GM23248 (cell line): ENCODE measurements at regions not wholly inside any gene's neighbourhood (a gene's known extent, or its start where the extent isn't known, plus 50 kb on each side); places are given as distances from the start of the nearest gene placed in this dataset.
A peak's percentile ranks its signal among the peaks of the same experiment; 100 is the strongest.

Experiments
- DNase-seq: peaks from one replicate; pipeline ENCODE4 v3.0.0-alpha.2; 2015
- H2AFZ ChIP-seq: fragments of 200-600 bp; sonication (generic); 2 replicates; pipeline ENCODE4 v1.6.1; 2016; ENCODE audit warnings: antibody characterized with exemption
- H3F3A ChIP-seq: fragments of 200-600 bp; sonication (generic); 2 replicates; pipeline ENCODE4 v1.6.1; 2016; ENCODE audit warnings: mild to moderate bottlenecking, antibody characterized with exemption, mixed run types; ENCODE audit not compliant: insufficient read depth
- H3K27ac ChIP-seq: fragments of 200-600 bp; sonication (generic); 2 replicates; pipeline ENCODE4 v1.5.1; 2016; ENCODE audit warnings: mild to moderate bottlenecking
- H3K27me3 ChIP-seq: fragments of 200-600 bp; sonication (generic); replicated peaks from 2 replicates; pipeline ENCODE4 v1.6.1; 2016; ENCODE audit warnings: mild to moderate bottlenecking; ENCODE audit not compliant: insufficient read depth
- H3K36me3 ChIP-seq: fragments of 200-600 bp; sonication (generic); 2 replicates; pipeline ENCODE4 v1.6.1; 2016; ENCODE audit warnings: low read depth, mild to moderate bottlenecking
- H3K4me1 ChIP-seq: fragments of 200-600 bp; sonication (generic); 2 replicates; pipeline ENCODE4 v1.6.1; 2016; ENCODE audit warnings: mild to moderate bottlenecking; ENCODE audit not compliant: insufficient read depth
- H3K4me2 ChIP-seq: fragments of 200-600 bp; sonication (generic); one replicate; pipeline ENCODE4 v1.6.1; 2016; ENCODE audit warnings: mild to moderate bottlenecking; ENCODE audit not compliant: unreplicated experiment
- H3K4me3 ChIP-seq: fragments of 200-600 bp; sonication (generic); 2 replicates; pipeline ENCODE4 v1.5.1; 2016; ENCODE audit warnings: mild to moderate bottlenecking
- H3K79me2 ChIP-seq: fragments of 200-600 bp; sonication (generic); 2 replicates; pipeline ENCODE4 v1.6.1; 2016; ENCODE audit warnings: mild to moderate bottlenecking; ENCODE audit not compliant: insufficient read depth
- H3K9ac ChIP-seq: fragments of 200-600 bp; sonication (generic); 2 replicates; pipeline ENCODE4 v1.6.1; 2016; ENCODE audit warnings: mild to moderate bottlenecking
- H3K9me2 ChIP-seq: fragments of 200-600 bp; sonication (generic); 2 replicates; pipeline ENCODE4 v1.6.1; 2016; ENCODE audit warnings: mixed run types, mild to moderate bottlenecking, moderate library complexity; ENCODE audit not compliant: insufficient read depth
- H3K9me3 ChIP-seq: fragments of 200-600 bp; sonication (generic); one replicate; pipeline ENCODE4 v1.6.1; 2017; ENCODE audit warnings: low read depth
- H4K20me1 ChIP-seq: fragments of 200-600 bp; sonication (generic); 2 replicates; pipeline ENCODE4 v1.6.0; 2016; ENCODE audit not compliant: insufficient read depth
- EZH2 ChIP-seq: fragments of 200-600 bp; sonication (generic); IDR thresholded peaks from 2 replicates; pipeline ENCODE4 v1.6.1; 2018; ENCODE audit warnings: antibody characterized with exemption, mild to moderate bottlenecking; ENCODE audit not compliant: insufficient read depth, poor library complexity, severe bottlenecking
- EZH2phosphoT487 ChIP-seq: fragments of 200-600 bp; sonication (generic); IDR thresholded peaks from 2 replicates; pipeline ENCODE4 v1.6.1; 2018; ENCODE audit warnings: antibody characterized with exemption, moderate library complexity, mild to moderate bottlenecking, low read depth; ENCODE audit not compliant: insufficient read depth
- WGBS, 2 experiments: methylation state at CpG; one replicate each; pipeline ENCODE4 v1.1.6; 2015 to 2017; ENCODE audit warnings: low lambda C conversion rate in 2 of 2, low coverage in 1 of 2; ENCODE audit errors: missing lambda C conversion rate in 2 of 2; 5-methylcytosine and 5-hydroxymethylcytosine counted together
- in situ Hi-C: fragments of 300-500 bp; cut with MboI; formaldehyde crosslinking; loops from 2 replicates; pipeline ENCODE4 v1.15.0; 2020

- H3K27me3 ChIP-seq: no peaks in the 10 kb centered on the region
- no peaks in the 10 kb centered on the region for H3K4me1 ChIP-seq
- H3K4me3 ChIP-seq: no peak overlapping the region
- H2AFZ ChIP-seq: no peak overlapping the region
- no peak overlapping the region for H3K4me2 ChIP-seq
- no peaks in the 10 kb centered on the region for H4K20me1 ChIP-seq
- in situ Hi-C loops: no loop called here
- 95 to 96% methylated on average over 5 of the region's 5 CpGs for WGBS, 2 experiments
- no peak for DNase-seq
- no peaks in the 10 kb centered on the region for H3K9me2 ChIP-seq
- H3K9me3 ChIP-seq: no peaks in the 10 kb centered on the region
- no peak overlapping the region for H3K27ac ChIP-seq
- no peaks in the 10 kb centered on the region for H3F3A ChIP-seq
- no peaks in the 10 kb centered on the region for H3K36me3 ChIP-seq
- TF ChIP-seq EZH2phosphoT487 (no peak), EZH2 (no peak)
- no peak overlapping the region for H3K9ac ChIP-seq
- H3K79me2 ChIP-seq: no peaks in the 10 kb centered on the region
These were observed 66.5 kb downstream of the HMHB1 start for GRCh38 chr5:143878430-143878829.

- H2AFZ ChIP-seq: no peak overlapping the region
- H3K9me3 ChIP-seq: no peaks in the 10 kb centered on the region
- in situ Hi-C loops: no loop called here
- H3K36me3 ChIP-seq: no peaks in the 10 kb centered on the region
- no peaks in the 10 kb centered on the region for H3K4me1 ChIP-seq
- no peak overlapping the region for H3K4me2 ChIP-seq
- no peak for DNase-seq
- TF ChIP-seq EZH2phosphoT487: no peak
- TF ChIP-seq EZH2: no peak
- no peaks in the 10 kb centered on the region for H3K79me2 ChIP-seq
- no peak overlapping the region for H3K27ac ChIP-seq
- H3K4me3 ChIP-seq: no peak overlapping the region
- WGBS, 2 experiments: 78 to 81% methylated on average over 3 of the region's 3 CpGs
- no peaks in the 10 kb centered on the region for H4K20me1 ChIP-seq
- H3K9me2 ChIP-seq: no peaks in the 10 kb centered on the region
- no peaks in the 10 kb centered on the region for H3K27me3 ChIP-seq
- no peak overlapping the region for H3K9ac ChIP-seq
- no peaks in the 10 kb centered on the region for H3F3A ChIP-seq
These were observed 67.7 kb downstream of the HMHB1 start for GRCh38 chr5:143879646-143880045.

GRCh38 chr5:143880178-143880577 lies 68.2 kb downstream of the HMHB1 start:
- Histone ChIP-seq H3K9me2 (no peaks in the 10 kb centered on the region), H3K79me2 (no peaks in the 10 kb centered on the region), H4K20me1 (no peaks in the 10 kb centered on the region), H3K4me2 (no peak overlapping the region), H3K9ac (no peak overlapping the region), H3K27me3 (no peaks in the 10 kb centered on the region), H3K36me3 (no peaks in the 10 kb centered on the region), H3K27ac (no peak overlapping the region), H3K4me1 (no peaks in the 10 kb centered on the region), H3K9me3 (no peaks in the 10 kb centered on the region), H3F3A (peaks cover 1% of the 10 kb centered on the region; the same call in 1 of the 2 replicates), H3K4me3 (no peak overlapping the region), H2AFZ (no peak overlapping the region)
- DNase-seq: no peak
- TF ChIP-seq EZH2phosphoT487 (no peak), EZH2 (no peak)
- in situ Hi-C loops: no loop called here
- WGBS, 2 experiments: 71 to 74% methylated on average over 6 of the region's 6 CpGs

GRCh38 chr5:143882520-143882919 lies 70.6 kb downstream of the HMHB1 start:
- in situ Hi-C loops: no loop called here
- no peaks in the 10 kb centered on the region for H3K9me2 ChIP-seq
- DNase-seq: peak; percentile 31
- peaks cover 25% of the 10 kb centered on the region for H3F3A ChIP-seq
- no peaks in the 10 kb centered on the region for H4K20me1 ChIP-seq
- WGBS, 2 experiments: 90 to 95% methylated on average over 5 of the region's 5 CpGs
- H3K27me3 ChIP-seq: no peaks in the 10 kb centered on the region
- peaks cover 22% of the 10 kb centered on the region for H3K4me1 ChIP-seq
- no peak for TF ChIP-seq EZH2
- TF ChIP-seq EZH2phosphoT487: no peak
- H3K4me2 ChIP-seq: no peak overlapping the region
- H3K4me3 ChIP-seq: no peak overlapping the region
- H3K9ac ChIP-seq: no peak overlapping the region
- no peak overlapping the region for H2AFZ ChIP-seq
- no peaks in the 10 kb centered on the region for H3K9me3 ChIP-seq
- H3K27ac ChIP-seq: no peak overlapping the region
- H3K79me2 ChIP-seq: no peaks in the 10 kb centered on the region
- H3K36me3 ChIP-seq: no peaks in the 10 kb centered on the region

- peak; percentile 1 for DNase-seq
- H3K9me2 ChIP-seq: no peaks in the 10 kb centered on the region
- H3K4me2 ChIP-seq: peak overlapping the region; percentile 78
- 31 to 36% methylated on average over 3 of the region's 3 CpGs for WGBS, 2 experiments
- H2AFZ ChIP-seq: peak overlapping the region; percentile 77
- H3F3A ChIP-seq: peaks cover 59% of the 10 kb centered on the region
- H4K20me1 ChIP-seq: no peaks in the 10 kb centered on the region
- H3K27ac ChIP-seq: peak overlapping the region; percentile 91
- H3K36me3 ChIP-seq: no peaks in the 10 kb centered on the region
- H3K4me3 ChIP-seq: peak overlapping the region; percentile 48
- in situ Hi-C loops: no loop called here
- no peak for TF ChIP-seq EZH2phosphoT487
- TF ChIP-seq EZH2: no peak
- H3K27me3 ChIP-seq: no peaks in the 10 kb centered on the region
- peaks cover 57% of the 10 kb centered on the region for H3K4me1 ChIP-seq
- peak overlapping the region; percentile 68 for H3K9ac ChIP-seq
- no peaks in the 10 kb centered on the region for H3K9me3 ChIP-seq
- no peaks in the 10 kb centered on the region for H3K79me2 ChIP-seq
These were observed 74.1 kb downstream of the HMHB1 start for GRCh38 chr5:143886096-143886495.
